ENCODE measurements at regions not wholly inside any gene's neighbourhood (a gene's known extent, or its start where the extent isn't known, plus 50 kb on each side); places are given as distances from the start of the nearest gene placed in this dataset.

DNA sequence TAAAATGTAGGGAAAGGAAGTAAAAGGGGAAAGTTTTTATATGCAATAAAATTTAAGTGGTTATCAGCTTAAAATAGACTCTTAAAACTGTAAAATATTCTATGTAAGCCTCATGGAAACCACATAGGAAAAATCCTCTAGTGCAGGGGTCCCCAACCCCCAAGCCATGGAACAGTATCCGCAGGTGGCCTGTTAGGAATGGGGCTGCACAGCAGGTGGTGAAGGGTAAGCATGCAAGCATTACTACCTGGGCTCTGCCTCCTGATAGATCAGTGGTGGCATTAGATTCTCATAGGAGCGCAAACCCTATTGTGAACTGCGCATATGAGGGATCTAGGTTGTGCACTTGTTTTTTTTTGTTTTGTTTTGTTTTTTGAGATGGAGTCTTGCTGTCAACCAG lies 1409.3 kb upstream of the CDH2 start:
- Histone ChIP-seq H3K4me3 (no peak overlapping the region), H3K9me3 (no peaks in the 10 kb centered on the region), H4K20me1 (no peaks in the 10 kb centered on the region), H3K4me1 (no peaks in the 10 kb centered on the region), H3K4me2 (no peak overlapping the region), H3K27ac (no peak overlapping the region), H3K9ac (no peak overlapping the region), H3K36me3 (no peaks in the 10 kb centered on the region), H3K27me3 (no peaks in the 10 kb centered on the region)
- no peak for TF ChIP-seq Cebpa-rat (IDR thresholded peaks at IDR 0.05)

DNA sequence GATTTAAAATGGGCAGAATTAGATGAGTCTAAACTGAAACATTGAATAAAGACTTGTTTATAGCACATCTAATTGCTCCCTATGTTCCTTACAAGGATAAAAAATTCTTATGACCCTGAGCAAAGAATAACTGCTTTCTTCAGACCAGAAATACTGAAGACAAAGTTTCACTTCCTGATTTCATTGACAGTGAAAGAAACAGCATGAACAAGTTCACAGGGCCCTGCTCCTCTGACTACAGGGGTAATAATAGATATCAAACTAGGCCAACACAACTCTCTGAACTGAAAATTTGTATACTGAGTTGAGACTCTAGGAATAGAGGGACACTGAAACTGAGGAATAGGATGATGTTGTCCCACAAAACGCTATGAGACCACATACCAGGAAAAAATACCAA lies 1383.3 kb upstream of the CDH2 start:
- no peak overlapping the region for H3K4me3 ChIP-seq

DNA sequence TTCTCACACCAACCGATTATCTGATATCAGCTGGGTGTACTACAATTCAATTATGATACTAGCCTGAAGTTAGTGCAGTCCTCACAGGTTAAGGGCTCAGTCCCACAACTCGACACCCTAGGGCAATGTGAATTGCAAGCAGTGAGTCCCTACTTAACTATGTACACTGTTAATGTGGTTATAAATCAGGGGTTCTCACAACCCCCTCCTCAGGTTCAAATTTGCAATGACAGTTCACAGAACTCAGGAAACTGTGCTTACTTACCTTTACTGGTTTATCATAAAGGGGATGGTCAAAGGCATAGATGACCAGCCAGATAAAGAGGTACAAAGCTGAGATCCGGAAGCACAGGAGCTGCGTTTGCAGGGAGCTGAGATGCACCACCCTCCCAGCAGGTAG lies 1379.1 kb upstream of the CDH2 start:
- no peak overlapping the region for H3K4me2 ChIP-seq
- no peaks in the 10 kb centered on the region for H3K27me3 ChIP-seq
- H3K9me3 ChIP-seq: no peaks in the 10 kb centered on the region
- H3K27ac ChIP-seq: no peak overlapping the region
- peaks cover 14% of the 10 kb centered on the region for H3K4me1 ChIP-seq
- H3K36me3 ChIP-seq: no peaks in the 10 kb centered on the region
- no peak overlapping the region for H3K9ac ChIP-seq
- H3K4me3 ChIP-seq: no peak overlapping the region
- no peak for TF ChIP-seq Cebpa-rat (IDR thresholded peaks at IDR 0.05)
- no peaks in the 10 kb centered on the region for H4K20me1 ChIP-seq

More for the DNA sequence above, 1383.3 kb upstream of the CDH2 start:
- H3K36me3 ChIP-seq: no peaks in the 10 kb centered on the region
- H3K27me3 ChIP-seq: no peaks in the 10 kb centered on the region
- H3K27ac ChIP-seq: no peak overlapping the region
- no peaks in the 10 kb centered on the region for H4K20me1 ChIP-seq
- H3K4me1 ChIP-seq: peaks cover 14% of the 10 kb centered on the region
- no peak for TF ChIP-seq Cebpa-rat (IDR thresholded peaks at IDR 0.05)
- H3K4me2 ChIP-seq: 0 out of 2 replicates have a peak overlapping the region, but pooled peaks have one; percentile 26
- no peaks in the 10 kb centered on the region for H3K9me3 ChIP-seq
- H3K9ac ChIP-seq: no peak overlapping the region

DNA sequence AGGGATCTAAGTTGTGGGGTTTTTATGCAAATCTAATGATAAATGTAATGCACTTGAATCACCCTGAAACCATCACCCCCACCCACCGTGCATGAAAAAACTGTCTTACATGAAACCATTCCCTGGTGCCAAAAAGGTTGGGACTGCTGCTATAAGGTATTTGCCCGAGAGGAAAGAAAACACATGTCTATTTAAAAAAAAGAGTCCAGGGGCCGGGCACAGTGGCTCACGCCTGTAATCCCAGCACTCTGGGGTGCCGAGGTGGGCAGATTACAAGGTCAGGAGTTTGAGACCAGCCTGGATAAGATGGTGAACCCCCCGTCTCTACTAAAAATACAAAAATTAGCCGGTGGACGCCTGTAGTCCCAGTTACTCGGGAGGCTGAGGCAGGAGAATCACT lies 1372.8 kb upstream of the CDH2 start:
- Histone ChIP-seq H3K9ac (no peak overlapping the region), H3K4me2 (no peak overlapping the region), H3K4me1 (no peaks in the 10 kb centered on the region), H3K27ac (no peak overlapping the region), H3K36me3 (no peaks in the 10 kb centered on the region), H3K4me3 (no peak overlapping the region), H3K27me3 (no peaks in the 10 kb centered on the region), H3K9me3 (no peaks in the 10 kb centered on the region), H4K20me1 (no peaks in the 10 kb centered on the region)
- TF ChIP-seq Cebpa-rat (IDR thresholded peaks at IDR 0.05): no peak

DNA sequence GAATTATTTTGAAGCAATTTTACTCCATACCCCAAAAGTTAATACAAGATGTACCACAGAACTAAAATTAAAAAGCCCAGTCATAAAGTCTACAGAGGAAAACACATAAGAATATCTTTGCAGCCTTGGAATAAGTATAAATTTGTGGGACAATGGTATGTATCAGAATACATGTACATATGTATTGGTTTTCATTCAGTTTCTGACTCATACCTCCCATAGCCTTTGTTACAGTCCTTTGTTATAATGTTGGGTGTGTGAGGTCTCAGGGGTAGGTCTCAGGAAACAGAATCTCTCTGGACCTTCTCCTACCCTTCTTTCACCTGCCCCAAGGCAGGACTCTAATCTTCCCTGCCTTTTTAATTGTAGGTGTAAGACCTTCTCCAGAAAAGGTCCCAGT lies 1370.7 kb upstream of the CDH2 start:
- no peaks in the 10 kb centered on the region for H3K4me1 ChIP-seq
- no peak overlapping the region for H3K4me3 ChIP-seq
- no peaks in the 10 kb centered on the region for H3K27me3 ChIP-seq
- TF ChIP-seq Cebpa-rat (IDR thresholded peaks at IDR 0.05): no peak
- H3K9ac ChIP-seq: no peak overlapping the region
- H3K4me2 ChIP-seq: no peak overlapping the region
- no peak overlapping the region for H3K27ac ChIP-seq
- no peaks in the 10 kb centered on the region for H3K36me3 ChIP-seq
- no peaks in the 10 kb centered on the region for H3K9me3 ChIP-seq
- no peaks in the 10 kb centered on the region for H4K20me1 ChIP-seq

DNA sequence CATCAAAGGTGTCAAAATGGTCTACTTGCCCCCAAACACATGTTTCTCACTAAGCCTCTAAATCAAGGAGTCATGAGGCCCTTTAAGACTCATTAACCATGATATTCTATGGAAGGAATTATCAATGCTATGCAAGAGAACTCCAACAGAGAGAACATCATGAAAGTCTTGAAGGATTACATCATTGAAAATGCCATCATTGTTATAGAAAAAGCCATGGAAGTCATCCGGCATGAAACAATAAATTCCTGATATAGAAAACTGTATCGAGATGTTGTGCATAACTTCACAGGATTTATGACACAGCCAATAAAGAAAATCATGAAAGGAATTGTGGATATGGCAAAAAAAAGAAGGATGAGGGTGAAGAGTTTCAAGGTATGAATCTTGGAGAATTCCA lies 1363.6 kb upstream of the CDH2 start:
- Histone ChIP-seq H3K36me3 (no peaks in the 10 kb centered on the region), H3K9me3 (no peaks in the 10 kb centered on the region), H3K4me3 (no peak overlapping the region), H3K27ac (no peak overlapping the region), H4K20me1 (no peaks in the 10 kb centered on the region), H3K4me2 (no peak overlapping the region), H3K27me3 (no peaks in the 10 kb centered on the region), H3K4me1 (no peaks in the 10 kb centered on the region), H3K9ac (no peak overlapping the region)
- TF ChIP-seq Cebpa-rat (IDR thresholded peaks at IDR 0.05): no peak

DNA sequence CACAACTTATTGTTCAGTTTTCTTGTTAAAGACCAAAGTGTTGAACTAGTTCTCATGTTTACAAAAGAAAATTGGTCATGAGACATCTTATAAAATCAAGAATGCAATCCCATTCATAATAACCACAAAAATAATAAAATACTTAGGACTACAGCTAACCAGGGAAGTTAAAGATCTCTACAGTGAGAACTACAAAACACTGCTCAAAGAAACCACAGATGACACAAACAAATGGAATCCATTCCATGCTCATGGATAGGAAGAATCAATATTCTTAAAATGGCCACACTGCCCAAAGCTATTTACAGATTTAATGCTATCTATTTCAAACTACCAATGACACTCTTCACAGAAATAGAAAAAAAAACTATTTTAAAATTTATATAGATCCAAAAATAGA lies 1354.8 kb upstream of the CDH2 start:
- H3K9ac ChIP-seq: no peak overlapping the region
- H3K4me2 ChIP-seq: no peak overlapping the region
- no peaks in the 10 kb centered on the region for H4K20me1 ChIP-seq
- no peak overlapping the region for H3K27ac ChIP-seq
- H3K9me3 ChIP-seq: no peaks in the 10 kb centered on the region
- TF ChIP-seq Cebpa-rat (IDR thresholded peaks at IDR 0.05): no peak
- no peak overlapping the region for H3K4me3 ChIP-seq
- H3K4me1 ChIP-seq: no peaks in the 10 kb centered on the region
- no peaks in the 10 kb centered on the region for H3K27me3 ChIP-seq
- H3K36me3 ChIP-seq: no peaks in the 10 kb centered on the region

DNA sequence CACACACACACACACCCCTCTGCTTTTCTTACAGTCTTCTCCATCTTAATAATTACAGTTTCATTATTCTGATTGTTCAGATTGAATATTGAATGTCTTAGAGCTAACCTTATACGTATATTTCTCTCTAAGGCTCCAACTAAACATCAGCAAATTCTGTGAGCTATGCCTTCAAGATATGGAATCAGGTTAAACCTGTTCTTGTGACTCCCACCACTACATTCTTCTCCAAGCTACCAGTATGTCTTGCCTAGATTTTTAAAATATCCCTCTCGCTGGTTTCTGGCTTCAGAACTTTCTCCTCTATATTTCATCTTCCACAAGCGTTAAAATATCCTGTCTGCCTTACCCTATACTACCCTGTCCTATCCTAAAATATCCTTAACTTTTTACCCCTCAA lies 1346.4 kb upstream of the CDH2 start:
- no peak overlapping the region for H3K9ac ChIP-seq
- no peaks in the 10 kb centered on the region for H3K4me1 ChIP-seq
- no peak for TF ChIP-seq Cebpa-rat (IDR thresholded peaks at IDR 0.05)
- no peaks in the 10 kb centered on the region for H3K9me3 ChIP-seq
- H3K27me3 ChIP-seq: no peaks in the 10 kb centered on the region
- no peak overlapping the region for H3K27ac ChIP-seq
- no peak overlapping the region for H3K4me3 ChIP-seq
- no peak overlapping the region for H3K4me2 ChIP-seq
- no peaks in the 10 kb centered on the region for H3K36me3 ChIP-seq
- no peaks in the 10 kb centered on the region for H4K20me1 ChIP-seq

DNA sequence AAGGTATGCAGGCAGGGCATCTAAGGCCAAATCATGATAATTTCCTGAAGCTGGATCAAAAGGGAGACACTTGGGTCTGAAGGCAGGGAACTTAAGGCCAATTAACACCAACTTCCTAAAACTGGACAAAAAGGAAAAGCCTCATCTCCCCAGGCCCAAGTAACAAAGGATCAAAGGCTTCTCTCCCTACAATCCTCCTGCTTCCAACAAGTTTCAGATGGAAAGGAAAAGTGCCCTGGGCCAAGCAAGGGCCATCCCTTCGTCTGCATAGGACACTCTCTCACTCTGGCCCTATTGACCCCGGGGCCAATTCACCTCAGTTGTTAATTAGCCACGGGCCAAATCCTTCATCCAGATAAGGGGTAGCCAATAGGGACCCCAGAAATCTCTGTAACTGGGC lies 1335.8 kb upstream of the CDH2 start:
- H3K9me3 ChIP-seq: no peaks in the 10 kb centered on the region
- H4K20me1 ChIP-seq: no peaks in the 10 kb centered on the region
- no peak overlapping the region for H3K27ac ChIP-seq
- no peaks in the 10 kb centered on the region for H3K4me1 ChIP-seq
- no peaks in the 10 kb centered on the region for H3K27me3 ChIP-seq
- no peak overlapping the region for H3K9ac ChIP-seq
- TF ChIP-seq Cebpa-rat (IDR thresholded peaks at IDR 0.05): no peak
- no peaks in the 10 kb centered on the region for H3K36me3 ChIP-seq
- no peak overlapping the region for H3K4me2 ChIP-seq
- H3K4me3 ChIP-seq: no peak overlapping the region

DNA sequence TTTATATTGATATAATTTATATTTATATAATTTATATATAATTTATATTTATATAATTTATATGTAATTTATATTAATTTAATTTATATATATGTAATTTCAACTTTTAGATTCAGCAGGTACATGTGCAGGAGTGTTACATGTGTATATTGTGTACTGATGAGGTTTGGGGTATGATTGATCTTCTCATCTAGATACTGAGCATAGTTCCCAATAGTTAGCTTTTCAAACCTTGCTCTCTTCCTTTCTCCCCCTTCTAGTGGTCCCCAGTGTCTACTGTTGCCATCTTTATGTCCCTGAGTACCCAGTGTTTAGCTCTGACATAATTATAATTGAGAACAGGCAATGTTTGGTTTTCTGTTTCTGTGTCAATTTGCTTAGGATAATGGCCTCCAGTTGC lies 1335.3 kb upstream of the CDH2 start:
- H3K9ac ChIP-seq: no peak overlapping the region

DNA sequence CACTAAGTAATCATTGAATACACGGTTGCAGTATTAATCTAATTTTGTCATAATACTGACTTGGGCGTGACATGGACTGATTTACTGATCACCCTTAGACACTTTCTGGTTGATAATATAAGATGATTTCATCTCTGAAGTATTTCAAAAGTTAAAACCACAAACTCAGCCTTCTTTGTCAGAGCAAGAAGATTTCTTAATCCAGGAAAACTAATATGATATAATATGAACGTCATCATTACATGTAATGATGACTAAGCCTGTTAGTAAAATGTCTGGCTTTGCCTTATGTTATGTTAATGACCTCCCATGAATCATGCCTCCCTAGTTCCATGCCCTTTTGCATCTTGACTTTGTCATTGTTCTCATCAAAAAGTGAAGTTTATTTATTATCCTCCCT lies 1325.0 kb upstream of the CDH2 start:
- H3K9me3 ChIP-seq: no peaks in the 10 kb centered on the region
- H3K4me2 ChIP-seq: no peak overlapping the region
- no peak overlapping the region for H3K9ac ChIP-seq
- H3K36me3 ChIP-seq: no peaks in the 10 kb centered on the region
- no peak overlapping the region for H3K27ac ChIP-seq
- H3K27me3 ChIP-seq: no peaks in the 10 kb centered on the region
- no peak for TF ChIP-seq Cebpa-rat (IDR thresholded peaks at IDR 0.05)
- no peak overlapping the region for H3K4me3 ChIP-seq
- H4K20me1 ChIP-seq: no peaks in the 10 kb centered on the region
- no peaks in the 10 kb centered on the region for H3K4me1 ChIP-seq

More for the DNA sequence above, 1335.3 kb upstream of the CDH2 start:
- H3K27me3 ChIP-seq: no peaks in the 10 kb centered on the region
- no peaks in the 10 kb centered on the region for H3K36me3 ChIP-seq
- no peaks in the 10 kb centered on the region for H3K4me1 ChIP-seq
- H4K20me1 ChIP-seq: no peaks in the 10 kb centered on the region
- no peak for TF ChIP-seq Cebpa-rat (IDR thresholded peaks at IDR 0.05)
- H3K9me3 ChIP-seq: no peaks in the 10 kb centered on the region
- no peak overlapping the region for H3K4me3 ChIP-seq
- H3K27ac ChIP-seq: no peak overlapping the region
- H3K4me2 ChIP-seq: no peak overlapping the region
